ENCODE measurements at regions not wholly inside any gene's neighbourhood (a gene's known extent, or its start where the extent isn't known, plus 50 kb on each side); places are given as distances from the start of the nearest gene placed in this dataset.

- Histone ChIP-seq H3K36me3 (ENCODE audit: control insufficient read depth, insufficient read depth, low read length) (no peaks in the 10 kb centered on the region), H3K27me3 (replicated peaks; ENCODE audit: control insufficient read depth, insufficient read depth, low read length) (no peaks in the 10 kb centered on the region), H3K4me3 (replicated peaks; ENCODE audit: low read depth, low read length) (no peak overlapping the region)
- TF ChIP-seq, protein P1, sequence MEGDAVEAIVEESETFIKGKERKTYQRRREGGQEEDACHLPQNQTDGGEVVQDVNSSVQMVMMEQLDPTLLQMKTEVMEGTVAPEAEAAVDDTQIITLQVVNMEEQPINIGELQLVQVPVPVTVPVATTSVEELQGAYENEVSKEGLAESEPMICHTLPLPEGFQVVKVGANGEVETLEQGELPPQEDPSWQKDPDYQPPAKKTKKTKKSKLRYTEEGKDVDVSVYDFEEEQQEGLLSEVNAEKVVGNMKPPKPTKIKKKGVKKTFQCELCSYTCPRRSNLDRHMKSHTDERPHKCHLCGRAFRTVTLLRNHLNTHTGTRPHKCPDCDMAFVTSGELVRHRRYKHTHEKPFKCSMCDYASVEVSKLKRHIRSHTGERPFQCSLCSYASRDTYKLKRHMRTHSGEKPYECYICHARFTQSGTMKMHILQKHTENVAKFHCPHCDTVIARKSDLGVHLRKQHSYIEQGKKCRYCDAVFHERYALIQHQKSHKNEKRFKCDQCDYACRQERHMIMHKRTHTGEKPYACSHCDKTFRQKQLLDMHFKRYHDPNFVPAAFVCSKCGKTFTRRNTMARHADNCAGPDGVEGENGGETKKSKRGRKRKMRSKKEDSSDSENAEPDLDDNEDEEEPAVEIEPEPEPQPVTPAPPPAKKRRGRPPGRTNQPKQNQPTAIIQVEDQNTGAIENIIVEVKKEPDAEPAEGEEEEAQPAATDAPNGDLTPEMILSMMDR (IDR thresholded peaks at IDR 0.05; ENCODE audit: insufficient read depth, low read length, poor library complexity, severe bottlenecking): no peak
- no peak for DNase-seq (ENCODE audit: extremely low read depth, insufficient read length)
Measured at GRCh38 chr4:43330288-43330687, 437.8 kb downstream of the GRXCR1 start.

- no peak overlapping the region for H3K4me3 ChIP-seq (replicated peaks; ENCODE audit: low read depth, low read length)
- TF ChIP-seq, protein P1 (IDR thresholded peaks at IDR 0.05; ENCODE audit: insufficient read depth, low read length, poor library complexity, severe bottlenecking): no peak
- no peaks in the 10 kb centered on the region for H3K36me3 ChIP-seq (ENCODE audit: control insufficient read depth, insufficient read depth, low read length)
- no peak for DNase-seq (ENCODE audit: extremely low read depth, insufficient read length)
- H3K27me3 ChIP-seq (replicated peaks; ENCODE audit: control insufficient read depth, insufficient read depth, low read length): no peaks in the 10 kb centered on the region
Measured at GRCh38 chr4:43331226-43332051, 438.9 kb downstream of the GRXCR1 start.

- DNase-seq (ENCODE audit: extremely low read depth, insufficient read length): no peak
- Histone ChIP-seq H3K27me3 (replicated peaks; ENCODE audit: control insufficient read depth, insufficient read depth, low read length) (no peaks in the 10 kb centered on the region), H3K36me3 (ENCODE audit: control insufficient read depth, insufficient read depth, low read length) (no peaks in the 10 kb centered on the region), H3K4me3 (replicated peaks; ENCODE audit: low read depth, low read length) (no peak overlapping the region)
- TF ChIP-seq, protein P1 (IDR thresholded peaks at IDR 0.05; ENCODE audit: insufficient read depth, low read length, poor library complexity, severe bottlenecking): no peak
Measured at GRCh38 chr4:43332052-43332425, 439.5 kb downstream of the GRXCR1 start.

DNA sequence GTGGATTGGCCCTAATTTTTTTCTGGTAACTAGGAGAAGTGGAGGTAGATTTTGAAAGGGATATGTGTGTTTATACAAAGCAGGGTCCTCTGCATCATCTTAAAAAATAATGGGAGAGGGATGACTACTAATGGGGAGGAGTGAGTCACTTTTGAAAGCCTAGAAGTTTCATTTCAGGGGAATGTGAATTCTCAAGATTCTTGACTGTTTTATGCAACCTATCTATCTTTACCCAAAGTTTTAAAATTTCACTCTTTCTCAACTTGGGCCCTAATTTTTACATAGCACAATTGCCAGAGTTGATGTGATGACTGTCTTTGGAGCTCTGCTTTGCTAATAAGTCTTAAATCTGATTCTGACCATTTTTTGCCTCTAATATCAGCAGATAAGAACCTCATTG lies 445.2 kb downstream of the GRXCR1 start:
- no peaks in the 10 kb centered on the region for H3K36me3 ChIP-seq (ENCODE audit: control insufficient read depth, insufficient read depth, low read length)
- no peak overlapping the region for H3K4me3 ChIP-seq (replicated peaks; ENCODE audit: low read depth, low read length)
- DNase-seq (ENCODE audit: extremely low read depth, insufficient read length): no peak
- TF ChIP-seq, protein P1 (IDR thresholded peaks at IDR 0.05; ENCODE audit: insufficient read depth, low read length, poor library complexity, severe bottlenecking): no peak
- no peaks in the 10 kb centered on the region for H3K27me3 ChIP-seq (replicated peaks; ENCODE audit: control insufficient read depth, insufficient read depth, low read length)

- TF ChIP-seq, protein P1 (IDR thresholded peaks at IDR 0.05; ENCODE audit: insufficient read depth, low read length, poor library complexity, severe bottlenecking): no peak
- no peak for DNase-seq (ENCODE audit: extremely low read depth, insufficient read length)
Measured at GRCh38 chr4:43339435-43339834, 446.9 kb downstream of the GRXCR1 start.

More at GRCh38 chr4:43339435-43339834, 446.9 kb downstream of the GRXCR1 start:
- Histone ChIP-seq H3K27me3 (replicated peaks; ENCODE audit: control insufficient read depth, insufficient read depth, low read length) (no peaks in the 10 kb centered on the region), H3K36me3 (ENCODE audit: control insufficient read depth, insufficient read depth, low read length) (no peaks in the 10 kb centered on the region), H3K4me3 (replicated peaks; ENCODE audit: low read depth, low read length) (no peak overlapping the region)
